ENCODE measurements at regions not wholly inside any gene's neighbourhood (a gene's known extent, or its start where the extent isn't known, plus 50 kb on each side); places are given as distances from the start of the nearest gene placed in this dataset.
"Not testable (repeated sequence)": the region's sequence is repeated elsewhere in the genome, so short reads cannot be mapped to it uniquely, and the experiment has no call there.

GRCh38 chr12:25710128-25710527 lies 157.0 kb upstream of the LMNTD1 start:
- Histone ChIP-seq H3K27me3 (ENCODE audit: insufficient read depth, low read length) (no peaks in the 10 kb centered on the region), H2AFZ (ENCODE audit: low read depth, low read length) (no peak overlapping the region), H3K4me1 (ENCODE audit: insufficient read depth, low read length) (no peaks in the 10 kb centered on the region), H3K36me3 (ENCODE audit: insufficient read depth, low read length) (no peaks in the 10 kb centered on the region), H3K4me3 (ENCODE audit: low read length) (no peak overlapping the region), H3K9me3 (ENCODE audit: low read length) (peaks cover 2% of the 10 kb centered on the region)

DNA sequence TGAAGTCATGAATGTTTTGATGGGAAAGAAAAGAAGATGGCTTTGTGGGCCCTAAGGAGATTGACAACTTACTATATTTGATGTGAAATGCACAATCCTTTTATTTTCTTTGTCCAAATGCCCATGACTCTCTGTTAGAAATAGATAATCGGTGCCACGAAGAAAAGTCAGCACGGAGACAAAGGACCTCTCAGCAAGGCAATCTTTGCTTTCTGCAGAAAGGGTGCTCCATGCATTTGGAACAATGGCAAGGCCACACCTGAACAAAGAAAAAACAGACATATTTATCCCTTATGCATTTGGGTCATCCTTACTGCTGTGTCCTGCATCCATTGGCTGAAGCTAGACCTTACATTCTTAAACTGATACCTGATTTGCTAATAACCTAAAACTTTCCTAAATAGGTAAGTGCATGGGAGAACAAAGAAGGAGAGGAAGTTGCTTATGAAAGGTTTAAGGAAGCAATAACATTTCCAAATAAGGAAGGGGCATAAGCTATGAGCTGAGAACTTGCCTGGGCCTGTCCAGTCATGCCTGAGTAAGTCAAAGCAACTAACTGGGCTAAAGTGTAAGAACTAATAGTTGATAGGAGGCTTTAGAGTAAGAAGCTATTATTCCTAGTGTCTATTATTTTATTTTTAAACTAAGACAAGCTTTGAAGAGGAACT lies 158.0 kb upstream of the LMNTD1 start:
- H3K36me3 ChIP-seq (ENCODE audit: insufficient read depth, low read length); H2AFZ ChIP-seq (ENCODE audit: low read depth, low read length); H3K4me3 ChIP-seq (ENCODE audit: low read length); H3K4me1 ChIP-seq (ENCODE audit: insufficient read depth, low read length); H3K9me3 ChIP-seq (ENCODE audit: low read length); H3K27me3 ChIP-seq (ENCODE audit: insufficient read depth, low read length): not testable (repeated sequence)

- no peak overlapping the region for H3K4me3 ChIP-seq (ENCODE audit: low read length)
- H3K9me3 ChIP-seq (ENCODE audit: low read length) = peaks cover 2% of the 10 kb centered on the region
- H3K27me3 ChIP-seq (ENCODE audit: insufficient read depth, low read length) = no peaks in the 10 kb centered on the region
- no peak overlapping the region for H2AFZ ChIP-seq (ENCODE audit: low read depth, low read length)
- H3K36me3 ChIP-seq (ENCODE audit: insufficient read depth, low read length) = no peaks in the 10 kb centered on the region
- H3K4me1 ChIP-seq (ENCODE audit: insufficient read depth, low read length) = no peaks in the 10 kb centered on the region
These were observed 159.1 kb upstream of the LMNTD1 start for GRCh38 chr12:25712169-25712568.

DNA sequence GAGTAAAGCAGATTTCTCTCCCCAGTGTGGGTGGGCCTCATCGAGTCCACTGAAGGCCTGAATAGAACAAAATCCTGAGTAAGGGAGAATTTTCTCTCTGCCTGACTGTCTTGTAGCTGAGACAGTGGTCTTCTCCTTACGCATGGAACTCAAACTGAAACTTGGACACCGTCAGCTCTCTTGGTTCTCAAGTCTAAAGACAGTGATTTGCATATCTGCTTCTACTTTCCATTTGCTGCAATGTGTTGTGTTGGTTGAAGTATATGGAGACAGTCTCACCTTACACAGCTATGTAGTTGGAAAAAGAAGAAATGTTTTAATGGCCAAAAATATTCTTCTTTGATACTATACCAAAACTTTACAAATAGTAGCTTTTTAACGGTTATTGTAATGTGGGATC lies 160.2 kb upstream of the LMNTD1 start:
- no peaks in the 10 kb centered on the region for H3K36me3 ChIP-seq (ENCODE audit: insufficient read depth, low read length)
- H3K4me1 ChIP-seq (ENCODE audit: insufficient read depth, low read length) = no peaks in the 10 kb centered on the region
- no peaks in the 10 kb centered on the region for H3K9me3 ChIP-seq (ENCODE audit: low read length)
- no peak overlapping the region for H2AFZ ChIP-seq (ENCODE audit: low read depth, low read length)
- no peak overlapping the region for H3K4me3 ChIP-seq (ENCODE audit: low read length)
- no peaks in the 10 kb centered on the region for H3K27me3 ChIP-seq (ENCODE audit: insufficient read depth, low read length)

GRCh38 chr12:25714198-25714984 lies 161.3 kb upstream of the LMNTD1 start:
- Histone ChIP-seq H3K4me1 (ENCODE audit: insufficient read depth, low read length) (no peaks in the 10 kb centered on the region), H2AFZ (ENCODE audit: low read depth, low read length) (no peak overlapping the region), H3K4me3 (ENCODE audit: low read length) (no peak overlapping the region), H3K36me3 (ENCODE audit: insufficient read depth, low read length) (no peaks in the 10 kb centered on the region), H3K27me3 (ENCODE audit: insufficient read depth, low read length) (no peaks in the 10 kb centered on the region), H3K9me3 (ENCODE audit: low read length) (no peaks in the 10 kb centered on the region)

- no peaks in the 10 kb centered on the region for H3K27me3 ChIP-seq (ENCODE audit: insufficient read depth, low read length)
- no peaks in the 10 kb centered on the region for H3K36me3 ChIP-seq (ENCODE audit: insufficient read depth, low read length)
- H3K4me3 ChIP-seq (ENCODE audit: low read length) = no peak overlapping the region
- H3K4me1 ChIP-seq (ENCODE audit: insufficient read depth, low read length) = no peaks in the 10 kb centered on the region
- H3K9me3 ChIP-seq (ENCODE audit: low read length) = no peaks in the 10 kb centered on the region
- no peak overlapping the region for H2AFZ ChIP-seq (ENCODE audit: low read depth, low read length)
These were observed 162.0 kb upstream of the LMNTD1 start for GRCh38 chr12:25715102-25715501.

DNA sequence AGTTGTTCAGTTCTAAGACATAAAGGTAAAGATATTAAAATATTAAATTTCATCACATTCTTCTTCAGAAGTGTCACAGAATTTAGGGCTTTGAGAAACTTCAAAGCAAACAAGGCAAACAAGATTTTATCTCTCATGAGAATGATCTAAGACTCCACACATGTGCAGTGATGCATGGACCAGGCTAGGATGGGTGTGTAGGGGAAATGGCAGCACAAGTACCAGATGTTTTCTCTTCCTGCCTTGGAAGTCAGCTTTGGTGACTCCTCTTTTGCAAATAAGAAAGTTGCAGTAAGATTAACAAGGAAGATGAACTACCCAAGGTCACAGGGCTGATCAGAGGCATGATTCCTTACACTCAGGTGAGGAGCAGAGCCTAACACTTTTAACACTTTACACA lies 163.8 kb upstream of the LMNTD1 start:
- H2AFZ ChIP-seq (ENCODE audit: low read depth, low read length) = no peak overlapping the region
- no peaks in the 10 kb centered on the region for H3K27me3 ChIP-seq (ENCODE audit: insufficient read depth, low read length)
- H3K9me3 ChIP-seq (ENCODE audit: low read length) = no peaks in the 10 kb centered on the region
- no peaks in the 10 kb centered on the region for H3K36me3 ChIP-seq (ENCODE audit: insufficient read depth, low read length)
- no peaks in the 10 kb centered on the region for H3K4me1 ChIP-seq (ENCODE audit: insufficient read depth, low read length)
- H3K4me3 ChIP-seq (ENCODE audit: low read length) = no peak overlapping the region

DNA sequence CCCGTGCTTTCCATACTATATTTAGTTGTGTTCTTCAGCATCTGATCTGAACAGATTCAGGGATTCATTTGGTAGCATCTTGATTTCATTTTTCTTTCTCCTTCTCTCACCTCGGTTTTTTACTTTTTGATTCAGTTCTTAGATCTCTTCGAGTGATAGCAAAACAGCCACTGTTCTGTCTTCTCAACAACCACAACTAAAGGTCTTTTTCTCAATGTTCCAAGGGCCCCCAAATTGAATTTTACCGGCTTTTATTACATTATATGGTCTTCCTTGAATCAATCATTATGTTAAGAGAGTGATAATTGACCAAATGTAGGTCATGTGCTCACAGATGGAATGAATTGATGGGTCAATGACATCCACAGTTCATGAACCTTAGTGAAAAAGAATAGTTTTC lies 164.5 kb upstream of the LMNTD1 start:
- no peak overlapping the region for H3K4me3 ChIP-seq (ENCODE audit: low read length)
- H3K9me3 ChIP-seq (ENCODE audit: low read length) = no peaks in the 10 kb centered on the region
- H2AFZ ChIP-seq (ENCODE audit: low read depth, low read length) = no peak overlapping the region
- H3K36me3 ChIP-seq (ENCODE audit: insufficient read depth, low read length) = no peaks in the 10 kb centered on the region
- H3K4me1 ChIP-seq (ENCODE audit: insufficient read depth, low read length) = no peaks in the 10 kb centered on the region
- H3K27me3 ChIP-seq (ENCODE audit: insufficient read depth, low read length) = no peaks in the 10 kb centered on the region

DNA sequence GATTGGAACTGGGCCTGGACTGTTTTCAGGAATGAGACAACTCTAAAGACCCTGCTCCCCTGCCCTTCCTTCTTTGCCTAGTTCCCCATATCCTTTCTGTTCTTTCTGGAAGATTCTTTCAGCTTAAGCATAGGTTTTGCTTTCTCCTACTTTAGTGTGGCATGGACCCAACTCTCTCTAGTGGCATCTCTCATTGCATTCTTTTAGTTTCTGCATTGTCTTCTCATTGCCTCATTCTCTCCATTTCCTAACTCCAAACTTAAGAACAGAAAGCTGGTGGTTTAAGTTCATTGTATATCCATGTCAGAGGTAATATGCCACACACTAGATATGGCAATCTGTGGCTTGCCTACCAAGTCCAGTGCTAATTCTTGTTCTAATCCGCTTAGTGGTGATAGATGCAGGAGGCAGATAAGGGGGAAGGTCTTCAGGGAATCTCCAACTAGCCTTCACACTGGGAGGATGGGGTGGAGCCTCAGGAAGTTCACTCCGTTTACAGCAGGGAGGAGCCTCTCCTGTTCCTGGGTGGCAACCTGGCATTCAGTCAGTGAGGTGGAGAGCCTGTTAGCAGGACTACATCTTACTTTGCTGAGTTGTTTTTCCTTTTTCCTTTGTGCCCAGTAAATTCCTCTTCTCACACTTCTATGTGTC lies 165.1 kb upstream of the LMNTD1 start:
- Histone ChIP-seq H3K27me3 (ENCODE audit: insufficient read depth, low read length) (no peaks in the 10 kb centered on the region), H3K4me1 (ENCODE audit: insufficient read depth, low read length) (no peaks in the 10 kb centered on the region), H2AFZ (ENCODE audit: low read depth, low read length) (no peak overlapping the region), H3K36me3 (ENCODE audit: insufficient read depth, low read length) (no peaks in the 10 kb centered on the region), H3K9me3 (ENCODE audit: low read length) (no peaks in the 10 kb centered on the region), H3K4me3 (ENCODE audit: low read length) (no peak overlapping the region)

- no peaks in the 10 kb centered on the region for H3K9me3 ChIP-seq (ENCODE audit: low read length)
- H3K4me3 ChIP-seq (ENCODE audit: low read length) = no peak overlapping the region
- H2AFZ ChIP-seq (ENCODE audit: low read depth, low read length) = no peak overlapping the region
- no peaks in the 10 kb centered on the region for H3K4me1 ChIP-seq (ENCODE audit: insufficient read depth, low read length)
- no peaks in the 10 kb centered on the region for H3K27me3 ChIP-seq (ENCODE audit: insufficient read depth, low read length)
- H3K36me3 ChIP-seq (ENCODE audit: insufficient read depth, low read length) = no peaks in the 10 kb centered on the region
These were observed 166.4 kb upstream of the LMNTD1 start for GRCh38 chr12:25719505-25719904.

- Histone ChIP-seq H3K36me3 (ENCODE audit: insufficient read depth, low read length) (no peaks in the 10 kb centered on the region), H3K9me3 (ENCODE audit: low read length) (no peaks in the 10 kb centered on the region), H3K4me1 (ENCODE audit: insufficient read depth, low read length) (no peaks in the 10 kb centered on the region), H3K4me3 (ENCODE audit: low read length) (no peak overlapping the region), H3K27me3 (ENCODE audit: insufficient read depth, low read length) (no peaks in the 10 kb centered on the region), H2AFZ (ENCODE audit: low read depth, low read length) (no peak overlapping the region)
These were observed 170.3 kb upstream of the LMNTD1 start for GRCh38 chr12:25723336-25723735.

- Histone ChIP-seq H2AFZ (ENCODE audit: low read depth, low read length) (no peak overlapping the region), H3K9me3 (ENCODE audit: low read length) (no peaks in the 10 kb centered on the region), H3K36me3 (ENCODE audit: insufficient read depth, low read length) (no peaks in the 10 kb centered on the region), H3K4me1 (ENCODE audit: insufficient read depth, low read length) (no peaks in the 10 kb centered on the region), H3K4me3 (ENCODE audit: low read length) (no peak overlapping the region), H3K27me3 (ENCODE audit: insufficient read depth, low read length) (no peaks in the 10 kb centered on the region)
These were observed 170.9 kb upstream of the LMNTD1 start for GRCh38 chr12:25723921-25724491.

DNA sequence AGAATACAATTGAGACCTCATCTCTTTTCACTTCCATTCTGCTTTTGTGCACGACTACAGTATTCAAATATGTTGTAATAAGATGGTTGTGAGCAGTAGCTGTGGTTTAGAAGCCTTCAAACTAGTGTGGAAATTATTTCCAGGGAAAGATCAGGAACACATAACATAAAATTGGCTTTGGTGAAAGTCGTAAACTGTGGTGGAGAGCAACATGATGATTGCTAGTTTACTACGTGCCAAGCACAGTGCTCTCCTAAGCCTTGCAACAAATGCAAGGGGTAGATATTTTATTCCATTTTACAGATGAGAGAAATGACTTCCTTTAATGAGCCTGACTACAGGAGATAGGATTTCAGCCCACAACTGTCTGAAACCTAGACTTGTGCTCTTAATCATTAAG lies 172.4 kb upstream of the LMNTD1 start:
- H3K27me3 ChIP-seq (ENCODE audit: insufficient read depth, low read length) = no peaks in the 10 kb centered on the region
- no peak overlapping the region for H3K4me3 ChIP-seq (ENCODE audit: low read length)
- H3K4me1 ChIP-seq (ENCODE audit: insufficient read depth, low read length) = no peaks in the 10 kb centered on the region
- no peak overlapping the region for H2AFZ ChIP-seq (ENCODE audit: low read depth, low read length)
- no peaks in the 10 kb centered on the region for H3K36me3 ChIP-seq (ENCODE audit: insufficient read depth, low read length)
- no peaks in the 10 kb centered on the region for H3K9me3 ChIP-seq (ENCODE audit: low read length)

Data from neuron (in vitro differentiated cells).